Stomach (tissue), 4 donors: ENCODE measurements at regions not wholly inside any gene's neighbourhood (a gene's known extent, or its start where the extent isn't known, plus 50 kb on each side); places are given as distances from the start of the nearest gene placed in this dataset.

ENCODE experiments used
- CTCF ChIP-seq, 7 experiments: fragments of 450-650 bp in 4 of 7; fragments of 200-600 bp in 3 of 7; sonication (generic) in 3 of 7; IDR thresholded peaks; one replicate each; pipeline ENCODE4 v1.5.1; 2016 to 2019; ENCODE audit warnings: antibody characterized with exemption in 7 of 7, control low read depth in 2 of 7, mild to moderate bottlenecking in 1 of 7
- POLR2A ChIP-seq, 4 donors: fragments of 450-650 bp; IDR thresholded peaks; one replicate each; pipeline ENCODE4 v1.6.1; 2016; ENCODE audit warnings: antibody characterized with exemption in 4 of 4, control low read depth in 2 of 4, mild to moderate bottlenecking in 1 of 4, moderate library complexity in 1 of 4

DNA sequence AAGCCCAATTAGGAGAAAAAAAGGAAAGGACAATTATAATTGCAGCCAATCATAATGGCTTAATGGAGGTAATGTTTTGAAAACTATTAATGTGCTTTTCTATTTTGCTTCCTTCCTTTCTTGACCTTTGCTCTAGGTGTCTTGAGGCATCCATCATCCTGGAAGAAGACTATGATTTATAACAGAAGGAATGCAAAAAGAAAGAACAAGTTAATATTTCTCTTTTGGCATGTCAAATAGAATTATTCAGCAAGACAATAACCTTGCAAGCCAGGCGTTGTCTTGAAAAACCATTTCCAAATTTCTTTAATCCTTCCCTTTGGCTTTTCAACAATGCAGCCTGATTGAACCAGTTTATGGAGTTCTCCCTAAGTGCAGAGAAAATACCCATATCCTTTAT is 107.7 kb upstream of the USP24 start:
- TF ChIP-seq CTCF (IDR thresholded peaks at IDR 0.05) (no peak), POLR2A (IDR thresholded peaks at IDR 0.05) (no peak)
